GM12892 (cell line): ENCODE measurements at regions not wholly inside any gene's neighbourhood (a gene's known extent, or its start where the extent isn't known, plus 50 kb on each side); places are given as distances from the start of the nearest gene placed in this dataset.
"Not testable (repeated sequence)": the region's sequence is repeated elsewhere in the genome, so short reads cannot be mapped to it uniquely, and the experiment has no call there.

ENCODE experiments used
- DNase-seq: peaks from one replicate; pipeline ENCODE4 v3.0.0; 2011; ENCODE audit not compliant: insufficient read length
- FAIRE-seq: peaks from 2 replicates; lab custom pipeline; 2011; peaks lifted over from hg19 to GRCh38; lab: Jason Lieb, UNC
- POLR2A ChIP-seq: IDR thresholded peaks from 2 replicates; pipeline ENCODE4 v1.6.1; 2011; ENCODE audit warnings: low read depth, low read length, control low read depth
- POLR2AphosphoS5 ChIP-seq: IDR thresholded peaks from 2 replicates; pipeline ENCODE4 v1.6.1; 2011; ENCODE audit warnings: low read depth, low read length, control low read depth
- TAF1 ChIP-seq: IDR thresholded peaks from 2 replicates; pipeline ENCODE4 v1.6.1; 2011; ENCODE audit warnings: low read depth, mild to moderate bottlenecking, control low read depth, low read length, borderline replicate concordance

GRCh38 chr5:105168806-105169205 is 1606.2 kb upstream of the NUDT12 start:
- DNase-seq = no peak
- no peak for FAIRE-seq

DNA sequence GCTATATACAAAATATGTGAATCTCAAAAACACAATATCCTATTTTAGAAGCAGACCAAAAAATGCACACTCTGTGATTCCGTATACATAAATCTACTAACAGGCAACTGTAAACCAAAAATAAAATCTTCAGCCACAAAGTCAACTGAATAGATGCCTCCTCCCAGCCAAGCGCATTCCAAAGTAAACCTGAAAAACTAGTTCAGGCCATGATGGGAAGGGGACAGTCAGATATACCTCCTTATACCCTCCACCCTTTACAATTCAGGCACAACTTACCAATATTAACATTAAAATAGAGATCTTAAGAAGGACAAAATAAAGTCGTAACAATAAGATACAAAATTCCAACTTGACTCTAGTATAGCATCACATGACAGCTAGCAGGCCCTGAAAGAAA is 1604.5 kb upstream of the NUDT12 start:
- DNase-seq = no peak
- FAIRE-seq = no peak
- TF ChIP-seq POLR2AphosphoS5 = no peak
- no peak for TF ChIP-seq TAF1
- no peak for TF ChIP-seq POLR2A

More at GRCh38 chr5:105168806-105169205, 1606.2 kb upstream of the NUDT12 start:
- TF ChIP-seq POLR2AphosphoS5 (no peak), POLR2A (no peak), TAF1 (no peak)

- DNase-seq = no peak
- no peak for TF ChIP-seq TAF1
- no peak for TF ChIP-seq POLR2A
- TF ChIP-seq POLR2AphosphoS5 = no peak
- FAIRE-seq = no peak
These were observed 1601.0 kb upstream of the NUDT12 start for GRCh38 chr5:105163547-105163946.

GRCh38 chr5:105162557-105162956 is 1600.0 kb upstream of the NUDT12 start:
- FAIRE-seq = not testable (repeated sequence)

DNA sequence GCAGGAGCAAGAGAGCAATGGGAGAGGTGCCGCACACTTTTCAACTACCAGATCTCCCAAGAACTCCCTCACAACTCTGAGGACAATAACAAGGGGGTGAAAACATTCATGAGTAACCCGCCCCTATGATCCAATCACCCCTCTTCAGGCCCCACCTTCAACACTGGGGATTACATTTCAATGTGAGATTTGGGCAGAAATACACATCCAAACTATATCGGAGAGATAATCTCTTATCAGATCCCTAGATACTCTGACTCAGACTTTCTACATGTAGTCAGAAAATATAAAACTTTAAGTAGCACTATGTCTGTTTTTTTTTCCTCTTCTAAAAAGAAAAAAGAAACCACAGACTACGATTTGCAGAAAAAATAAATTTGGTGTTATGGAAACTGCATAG is 1595.9 kb upstream of the NUDT12 start:
- DNase-seq (no peak), FAIRE-seq (no peak)
- TF ChIP-seq POLR2A (no peak), POLR2AphosphoS5 (no peak), TAF1 (no peak)

More at GRCh38 chr5:105162557-105162956, 1600.0 kb upstream of the NUDT12 start:
- not testable (repeated sequence) for DNase-seq

DNA sequence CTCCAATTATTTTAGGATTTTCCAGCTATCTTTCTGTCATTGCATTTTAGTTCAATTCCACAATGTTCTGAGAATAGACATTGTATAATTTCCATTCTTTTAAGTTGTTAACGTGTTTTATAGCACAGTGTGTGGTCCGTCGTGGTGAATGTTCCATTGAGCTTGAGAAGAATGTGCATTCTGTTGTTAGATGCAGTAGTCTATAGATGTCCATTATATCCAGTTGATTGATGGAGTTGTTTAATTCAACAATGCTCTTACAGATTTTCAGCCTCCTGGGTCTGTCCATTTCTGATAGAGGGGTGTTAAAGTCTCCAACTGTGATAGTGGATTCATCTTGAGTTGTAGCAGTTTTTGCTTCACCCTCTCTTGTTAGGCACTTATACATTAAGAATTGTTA is 1587.7 kb upstream of the NUDT12 start:
- FAIRE-seq (no peak), DNase-seq (no peak)
- TF ChIP-seq POLR2AphosphoS5 = no peak
- TF ChIP-seq POLR2A = no peak
- TF ChIP-seq TAF1 = no peak

DNA sequence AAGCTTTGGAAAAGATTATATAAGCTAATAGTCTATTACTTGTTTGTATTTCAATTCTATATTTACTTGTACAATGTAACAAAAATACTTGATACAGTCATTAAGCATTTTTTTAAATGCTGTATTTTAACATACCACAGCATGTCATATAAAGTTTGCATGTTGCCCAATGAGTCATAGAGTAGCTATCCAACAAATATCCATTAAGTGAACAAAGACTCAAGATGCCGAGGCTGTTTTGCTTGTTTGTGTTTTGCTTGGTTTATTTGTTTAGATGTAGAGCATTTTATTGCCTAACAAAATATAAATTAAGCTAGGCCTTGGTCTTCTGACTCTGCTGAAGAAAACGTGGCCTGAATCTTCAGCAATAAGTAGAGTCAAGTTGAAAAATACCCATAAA is 1584.3 kb upstream of the NUDT12 start:
- TF ChIP-seq TAF1 (no peak), POLR2AphosphoS5 (no peak), POLR2A (no peak)
- no peak for DNase-seq
- no peak for FAIRE-seq

DNA sequence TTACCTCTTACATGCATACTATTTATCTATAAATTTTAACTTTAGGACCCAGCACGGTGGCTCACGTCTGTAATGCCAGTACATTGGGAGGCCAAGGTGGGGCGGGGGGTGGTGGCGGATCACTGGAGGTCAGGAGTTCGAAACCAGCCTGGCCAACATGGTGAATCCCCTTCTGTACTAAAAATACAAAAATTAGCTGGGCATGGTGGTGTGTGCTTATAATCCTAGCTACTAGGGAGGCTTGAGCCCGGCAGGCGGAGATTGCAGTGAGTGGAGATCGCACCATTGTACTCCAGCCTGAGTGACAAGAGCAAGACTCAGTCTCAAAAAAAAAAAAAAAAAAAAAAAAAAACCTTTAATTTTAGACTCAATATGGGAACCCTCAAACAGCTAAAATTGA is 1582.6 kb upstream of the NUDT12 start:
- no peak for FAIRE-seq
- TF ChIP-seq TAF1 = no peak
- TF ChIP-seq POLR2AphosphoS5 = no peak
- no peak for TF ChIP-seq POLR2A
- no peak for DNase-seq

DNA sequence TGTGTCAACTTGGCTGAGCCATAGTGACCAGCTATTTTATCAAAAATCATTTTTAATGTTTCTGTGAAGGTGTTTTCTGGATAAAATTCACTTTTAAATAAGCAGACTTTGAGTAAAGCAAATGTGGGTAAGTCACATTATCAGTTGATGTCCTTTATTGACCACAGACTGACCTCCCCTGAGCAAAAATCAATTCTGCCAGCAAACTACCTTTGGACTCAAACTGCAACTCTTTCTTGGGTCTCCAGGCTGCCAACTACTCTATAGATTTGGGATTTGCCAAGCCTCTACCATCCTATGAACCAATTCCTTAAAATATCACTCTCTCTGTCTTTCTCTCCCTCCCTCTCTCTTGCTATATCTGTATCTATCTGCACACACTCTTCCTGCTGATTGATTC is 1571.7 kb upstream of the NUDT12 start:
- no peak for DNase-seq
- no peak for TF ChIP-seq TAF1
- TF ChIP-seq POLR2AphosphoS5 = no peak
- TF ChIP-seq POLR2A = no peak
- no peak for FAIRE-seq

GRCh38 chr5:105133087-105133486 is 1570.5 kb upstream of the NUDT12 start:
- TF ChIP-seq TAF1 = no peak
- no peak for TF ChIP-seq POLR2A
- TF ChIP-seq POLR2AphosphoS5 = no peak

GRCh38 chr5:105132581-105132980 is 1570.0 kb upstream of the NUDT12 start:
- no peak for FAIRE-seq
- no peak for DNase-seq

More at GRCh38 chr5:105133087-105133486, 1570.5 kb upstream of the NUDT12 start:
- DNase-seq = no peak
- FAIRE-seq = no peak

GRCh38 chr5:105131045-105131444 is 1568.5 kb upstream of the NUDT12 start:
- TF ChIP-seq TAF1 (no peak), POLR2A (no peak), POLR2AphosphoS5 (no peak)
- DNase-seq = no peak
- no peak for FAIRE-seq

More at GRCh38 chr5:105132581-105132980, 1570.0 kb upstream of the NUDT12 start:
- TF ChIP-seq POLR2AphosphoS5 = no peak
- TF ChIP-seq TAF1 = no peak
- TF ChIP-seq POLR2A = no peak

GRCh38 chr5:105101577-105101976 is 1539.0 kb upstream of the NUDT12 start:
- TF ChIP-seq TAF1 (no peak), POLR2AphosphoS5 (no peak), POLR2A (no peak)
- no peak for DNase-seq
- FAIRE-seq = no peak
